Right lobe of liver (tissue), 4 donors: ENCODE measurements at regions not wholly inside any gene's neighbourhood (a gene's known extent, or its start where the extent isn't known, plus 50 kb on each side); places are given as distances from the start of the nearest gene placed in this dataset.

Experiments
- POLR2A ChIP-seq: fragments of 450-650 bp; IDR thresholded peaks from one replicate; pipeline ENCODE4 v1.6.1; 2017; ENCODE audit warnings: antibody characterized with exemption, mild to moderate bottlenecking
- TF ChIP-seq, protein P1 (sequence below), 4 donors: fragments of 200-600 bp in 3 of 4; fragments of 450-650 bp in 1 of 4; IDR thresholded peaks; one replicate each; pipeline versions ENCODE4 v1.5.1 to v1.8.0; 2016 to 2022; ENCODE audit warnings: antibody characterized with exemption in 4 of 4, mild to moderate bottlenecking in 2 of 4
- donor health status: DM: no; HTN: no; CAD: no.
- donor health status: DM: no; HTN: no; CAD: no.
- donor health status: DM: no; HTN: yes; CAD: no.

DNA sequence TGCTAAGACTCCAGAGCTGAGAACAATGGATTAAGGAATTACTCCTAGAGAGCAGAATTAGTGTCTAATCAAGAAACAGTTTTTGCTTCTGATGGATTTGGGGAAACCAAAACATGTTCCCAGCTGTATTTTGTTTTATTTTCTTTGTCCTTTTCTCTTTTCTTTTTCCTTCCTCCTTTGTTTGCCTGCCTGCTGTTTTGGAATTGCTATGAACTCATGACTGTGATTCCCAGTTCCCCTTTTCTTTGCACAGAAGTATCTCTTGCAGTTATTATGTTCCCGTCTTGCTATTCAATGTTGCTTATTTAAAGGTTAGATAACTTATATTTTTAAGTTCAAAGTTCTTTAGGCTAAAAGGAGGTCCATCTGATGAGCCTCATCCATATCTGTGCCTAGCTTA, 77.0 kb upstream of the GBE1 start:
- TF ChIP-seq, protein P1, sequence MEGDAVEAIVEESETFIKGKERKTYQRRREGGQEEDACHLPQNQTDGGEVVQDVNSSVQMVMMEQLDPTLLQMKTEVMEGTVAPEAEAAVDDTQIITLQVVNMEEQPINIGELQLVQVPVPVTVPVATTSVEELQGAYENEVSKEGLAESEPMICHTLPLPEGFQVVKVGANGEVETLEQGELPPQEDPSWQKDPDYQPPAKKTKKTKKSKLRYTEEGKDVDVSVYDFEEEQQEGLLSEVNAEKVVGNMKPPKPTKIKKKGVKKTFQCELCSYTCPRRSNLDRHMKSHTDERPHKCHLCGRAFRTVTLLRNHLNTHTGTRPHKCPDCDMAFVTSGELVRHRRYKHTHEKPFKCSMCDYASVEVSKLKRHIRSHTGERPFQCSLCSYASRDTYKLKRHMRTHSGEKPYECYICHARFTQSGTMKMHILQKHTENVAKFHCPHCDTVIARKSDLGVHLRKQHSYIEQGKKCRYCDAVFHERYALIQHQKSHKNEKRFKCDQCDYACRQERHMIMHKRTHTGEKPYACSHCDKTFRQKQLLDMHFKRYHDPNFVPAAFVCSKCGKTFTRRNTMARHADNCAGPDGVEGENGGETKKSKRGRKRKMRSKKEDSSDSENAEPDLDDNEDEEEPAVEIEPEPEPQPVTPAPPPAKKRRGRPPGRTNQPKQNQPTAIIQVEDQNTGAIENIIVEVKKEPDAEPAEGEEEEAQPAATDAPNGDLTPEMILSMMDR (IDR thresholded peaks at IDR 0.05), result no peak
- TF ChIP-seq POLR2A, result no peak
